Hepatocyte (in vitro differentiated cells): ENCODE measurements at regions not wholly inside any gene's neighbourhood (a gene's known extent, or its start where the extent isn't known, plus 50 kb on each side); places are given as distances from the start of the nearest gene placed in this dataset.

Experiments used
- EZH2 ChIP-seq: fragments of 200-600 bp; sonication (generic); IDR thresholded peaks from 2 replicates; pipeline ENCODE4 v1.6.1; 2016; ENCODE audit warnings: antibody characterized with exemption, mild to moderate bottlenecking, borderline replicate concordance
- EZH2phosphoT487 ChIP-seq: fragments of 200-600 bp; sonication (generic); IDR thresholded peaks from one replicate; pipeline ENCODE4 v1.6.1; 2018; ENCODE audit warnings: antibody characterized with exemption, mild to moderate bottlenecking, low read depth, moderate library complexity; ENCODE audit not compliant: unreplicated experiment, severe bottlenecking
- TF ChIP-seq, protein P1 (sequence below): fragments of 200-600 bp; sonication (generic); IDR thresholded peaks from 2 replicates; pipeline ENCODE4 v1.5.1; 2016; ENCODE audit warnings: antibody characterized with exemption, mild to moderate bottlenecking; ENCODE audit not compliant: poor library complexity

DNA sequence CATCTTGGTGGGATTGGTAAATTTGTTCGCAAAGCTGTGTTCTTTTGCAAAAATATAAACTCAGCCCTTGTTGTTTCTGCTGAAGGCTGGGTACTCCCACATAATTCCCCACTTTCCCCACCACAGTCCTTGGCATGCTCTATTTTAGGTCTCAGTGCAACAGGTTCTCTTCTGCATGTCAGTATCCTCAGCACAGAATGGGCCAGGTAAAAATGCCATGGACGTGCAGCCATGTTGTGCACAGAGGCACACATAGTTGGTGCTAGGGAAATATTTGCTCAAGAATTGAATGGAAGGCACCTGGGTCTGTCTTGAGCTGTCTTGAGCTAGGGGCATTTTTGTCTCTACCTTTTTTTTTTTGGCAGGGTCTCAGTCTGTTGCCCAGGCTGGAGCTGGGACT is 87.8 kb upstream of the LHX5 start:
- TF ChIP-seq, protein P1, sequence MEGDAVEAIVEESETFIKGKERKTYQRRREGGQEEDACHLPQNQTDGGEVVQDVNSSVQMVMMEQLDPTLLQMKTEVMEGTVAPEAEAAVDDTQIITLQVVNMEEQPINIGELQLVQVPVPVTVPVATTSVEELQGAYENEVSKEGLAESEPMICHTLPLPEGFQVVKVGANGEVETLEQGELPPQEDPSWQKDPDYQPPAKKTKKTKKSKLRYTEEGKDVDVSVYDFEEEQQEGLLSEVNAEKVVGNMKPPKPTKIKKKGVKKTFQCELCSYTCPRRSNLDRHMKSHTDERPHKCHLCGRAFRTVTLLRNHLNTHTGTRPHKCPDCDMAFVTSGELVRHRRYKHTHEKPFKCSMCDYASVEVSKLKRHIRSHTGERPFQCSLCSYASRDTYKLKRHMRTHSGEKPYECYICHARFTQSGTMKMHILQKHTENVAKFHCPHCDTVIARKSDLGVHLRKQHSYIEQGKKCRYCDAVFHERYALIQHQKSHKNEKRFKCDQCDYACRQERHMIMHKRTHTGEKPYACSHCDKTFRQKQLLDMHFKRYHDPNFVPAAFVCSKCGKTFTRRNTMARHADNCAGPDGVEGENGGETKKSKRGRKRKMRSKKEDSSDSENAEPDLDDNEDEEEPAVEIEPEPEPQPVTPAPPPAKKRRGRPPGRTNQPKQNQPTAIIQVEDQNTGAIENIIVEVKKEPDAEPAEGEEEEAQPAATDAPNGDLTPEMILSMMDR, result no peak
- TF ChIP-seq EZH2phosphoT487 (no peak), EZH2 (no peak)
